ENCODE measurements at regions not wholly inside any gene's neighbourhood (a gene's known extent, or its start where the extent isn't known, plus 50 kb on each side); places are given as distances from the start of the nearest gene placed in this dataset.

DNA sequence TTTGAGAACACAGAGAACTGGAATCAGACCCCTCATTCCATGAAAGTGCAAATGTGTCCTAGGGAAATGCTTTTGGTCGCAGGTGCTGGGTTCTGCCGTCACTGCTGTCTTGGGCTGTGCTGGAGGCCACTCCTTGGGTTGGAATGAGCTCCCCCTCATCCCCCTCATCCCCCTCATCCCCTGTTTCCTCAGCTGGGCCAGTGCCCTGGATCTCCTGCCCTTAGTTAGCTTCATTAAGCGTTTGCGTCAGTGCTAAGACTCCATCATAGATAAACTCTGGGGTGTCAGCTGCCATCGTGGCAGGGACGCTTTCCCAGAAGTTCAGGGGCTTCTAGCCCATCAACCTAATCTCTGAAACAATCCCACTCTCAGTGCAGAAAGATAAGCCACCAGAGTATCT, 97.1 kb upstream of the ZNF516 start:
- Histone ChIP-seq H3K9me3 (ENCODE audit: control insufficient read depth, insufficient read depth, low read depth, low read length) (no peaks in the 10 kb centered on the region), H3K36me3 (ENCODE audit: control insufficient read depth, insufficient read depth, low read length) (no peaks in the 10 kb centered on the region), H3K4me3 (ENCODE audit: low read depth in 2 of 2, low read length in 2 of 2) (no peak overlapping the region), H3K27me3 (ENCODE audit: control insufficient read depth, insufficient read depth, low read length) (peaks cover 25% of the 10 kb centered on the region), H3K4me1 (ENCODE audit: control insufficient read depth, insufficient read depth, low read length) (peaks cover 5% of the 10 kb centered on the region; the same call in 1 of the 2 replicates), H3K27ac (ENCODE audit: low read length) (no peak overlapping the region)
- ATAC-seq (no peak), DNase-seq (ENCODE audit: low read depth, low spot score) (no peak)
- intact Hi-C loops (cut with micrococcal nuclease; ENCODE audit: unreplicated experiment) = no loop called here
- BruUV-seq (replicated peaks) = no TSS peak
- ChIA-PET POLR2A (no interaction called here), CTCF (no interaction called here)
- in situ Hi-C loops (cut with HindIII; ENCODE audit: low pct_unique_long_range_greater_than_20kb, low sequenced_read_pairs) = no loop called here
- TF ChIP-seq SIN3A (IDR thresholded peaks at IDR 0.05; ENCODE audit: borderline replicate concordance, insufficient read depth, low read depth, low read length) (no peak), TCF7L2 (IDR thresholded peaks at IDR 0.05; ENCODE audit: low read depth, low read length) (no peak), CTCF (IDR thresholded peaks at IDR 0.05) (no peak), POLR2AphosphoS5 (IDR thresholded peaks at IDR 0.05; ENCODE audit: low read depth, low read length) (no peak)
- TF ChIP-seq, protein P1, sequence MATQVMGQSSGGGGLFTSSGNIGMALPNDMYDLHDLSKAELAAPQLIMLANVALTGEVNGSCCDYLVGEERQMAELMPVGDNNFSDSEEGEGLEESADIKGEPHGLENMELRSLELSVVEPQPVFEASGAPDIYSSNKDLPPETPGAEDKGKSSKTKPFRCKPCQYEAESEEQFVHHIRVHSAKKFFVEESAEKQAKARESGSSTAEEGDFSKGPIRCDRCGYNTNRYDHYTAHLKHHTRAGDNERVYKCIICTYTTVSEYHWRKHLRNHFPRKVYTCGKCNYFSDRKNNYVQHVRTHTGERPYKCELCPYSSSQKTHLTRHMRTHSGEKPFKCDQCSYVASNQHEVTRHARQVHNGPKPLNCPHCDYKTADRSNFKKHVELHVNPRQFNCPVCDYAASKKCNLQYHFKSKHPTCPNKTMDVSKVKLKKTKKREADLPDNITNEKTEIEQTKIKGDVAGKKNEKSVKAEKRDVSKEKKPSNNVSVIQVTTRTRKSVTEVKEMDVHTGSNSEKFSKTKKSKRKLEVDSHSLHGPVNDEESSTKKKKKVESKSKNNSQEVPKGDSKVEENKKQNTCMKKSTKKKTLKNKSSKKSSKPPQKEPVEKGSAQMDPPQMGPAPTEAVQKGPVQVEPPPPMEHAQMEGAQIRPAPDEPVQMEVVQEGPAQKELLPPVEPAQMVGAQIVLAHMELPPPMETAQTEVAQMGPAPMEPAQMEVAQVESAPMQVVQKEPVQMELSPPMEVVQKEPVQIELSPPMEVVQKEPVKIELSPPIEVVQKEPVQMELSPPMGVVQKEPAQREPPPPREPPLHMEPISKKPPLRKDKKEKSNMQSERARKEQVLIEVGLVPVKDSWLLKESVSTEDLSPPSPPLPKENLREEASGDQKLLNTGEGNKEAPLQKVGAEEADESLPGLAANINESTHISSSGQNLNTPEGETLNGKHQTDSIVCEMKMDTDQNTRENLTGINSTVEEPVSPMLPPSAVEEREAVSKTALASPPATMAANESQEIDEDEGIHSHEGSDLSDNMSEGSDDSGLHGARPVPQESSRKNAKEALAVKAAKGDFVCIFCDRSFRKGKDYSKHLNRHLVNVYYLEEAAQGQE (IDR thresholded peaks at IDR 0.05; ENCODE audit: insufficient read depth in 1 of 2, low read depth in 2 of 2, low read length in 1 of 2) = no peak

GRCh38 chr18:76589866-76590265, 94.8 kb upstream of the ZNF516 start:
- CTCF ChIA-PET = no interaction called here
- POLR2A ChIA-PET = interaction anchor here (0.6 kb wide), 1 partner anchor 25 kb away, joined by 9 read pairs; no protein-coding TSS in a partner anchor
- no TSS peak for BruUV-seq (replicated peaks)

More at GRCh38 chr18:76589866-76590265, 94.8 kb upstream of the ZNF516 start:
- ATAC-seq (no peak), DNase-seq (ENCODE audit: low read depth, low spot score) (no peak)
- Histone ChIP-seq H3K4me1 (ENCODE audit: control insufficient read depth, insufficient read depth, low read length) (peaks cover 5% of the 10 kb centered on the region; the same call in 1 of the 2 replicates), H3K27ac (ENCODE audit: low read length) (no peak overlapping the region), H3K4me3 (ENCODE audit: low read depth in 2 of 2, low read length in 2 of 2) (no peak overlapping the region), H3K9me3 (ENCODE audit: control insufficient read depth, insufficient read depth, low read depth, low read length) (no peaks in the 10 kb centered on the region), H3K36me3 (ENCODE audit: control insufficient read depth, insufficient read depth, low read length) (no peaks in the 10 kb centered on the region), H3K27me3 (ENCODE audit: control insufficient read depth, insufficient read depth, low read length) (peaks cover 24% of the 10 kb centered on the region)
- no peak for TF ChIP-seq TCF7L2 (IDR thresholded peaks at IDR 0.05; ENCODE audit: low read depth, low read length)
- TF ChIP-seq POLR2AphosphoS5 (IDR thresholded peaks at IDR 0.05; ENCODE audit: low read depth, low read length) = no peak
- TF ChIP-seq SIN3A (IDR thresholded peaks at IDR 0.05; ENCODE audit: borderline replicate concordance, insufficient read depth, low read depth, low read length) = no peak
- no peak for TF ChIP-seq CTCF (IDR thresholded peaks at IDR 0.05)
- TF ChIP-seq, protein P1 (IDR thresholded peaks at IDR 0.05; ENCODE audit: insufficient read depth in 1 of 2, low read depth in 2 of 2, low read length in 1 of 2) = no peak
- intact Hi-C loops (cut with micrococcal nuclease; ENCODE audit: unreplicated experiment) (no loop called here), in situ Hi-C loops (cut with HindIII; ENCODE audit: low pct_unique_long_range_greater_than_20kb, low sequenced_read_pairs) (no loop called here)
